ENCODE measurements at regions not wholly inside any gene's neighbourhood (a gene's known extent, or its start where the extent isn't known, plus 50 kb on each side); places are given as distances from the start of the nearest gene placed in this dataset.
"Not testable (repeated sequence)": the region's sequence is repeated elsewhere in the genome, so short reads cannot be mapped to it uniquely, and the experiment has no call there.

GRCh38 chr14:30427846-30428245 is 131.1 kb upstream of the G2E3 start:
- DNase-seq (ENCODE audit: low read depth in 2 of 2): no peak

DNA sequence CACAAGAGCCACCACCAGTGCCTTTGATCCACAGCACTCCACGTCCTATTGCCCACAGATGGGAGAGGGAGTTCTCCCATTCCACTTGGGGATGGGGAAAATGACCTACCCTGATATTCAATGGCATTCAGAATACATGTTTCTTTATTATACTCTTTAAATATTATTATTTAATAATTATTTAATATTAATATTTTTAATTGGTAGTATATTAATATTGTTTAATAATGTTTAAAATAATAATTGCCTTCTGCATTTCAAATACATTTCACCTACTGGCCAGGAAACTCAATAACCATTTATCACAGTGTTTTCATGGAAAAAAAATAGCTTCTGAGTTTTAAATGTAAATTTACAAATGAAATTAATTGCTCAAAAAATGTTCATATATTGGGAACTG is 127.4 kb upstream of the G2E3 start:
- no peak for DNase-seq (ENCODE audit: low read depth in 2 of 2)

- no peak for DNase-seq (ENCODE audit: low read depth in 2 of 2)
Measured at GRCh38 chr14:30440961-30441360, 118.0 kb upstream of the G2E3 start.

GRCh38 chr14:30443368-30444007 is 115.5 kb upstream of the G2E3 start:
- no peak for DNase-seq (ENCODE audit: low read depth in 2 of 2)

- no peak for DNase-seq (ENCODE audit: low read depth in 2 of 2)
Measured at GRCh38 chr14:30444451-30444850, 114.5 kb upstream of the G2E3 start.

DNA sequence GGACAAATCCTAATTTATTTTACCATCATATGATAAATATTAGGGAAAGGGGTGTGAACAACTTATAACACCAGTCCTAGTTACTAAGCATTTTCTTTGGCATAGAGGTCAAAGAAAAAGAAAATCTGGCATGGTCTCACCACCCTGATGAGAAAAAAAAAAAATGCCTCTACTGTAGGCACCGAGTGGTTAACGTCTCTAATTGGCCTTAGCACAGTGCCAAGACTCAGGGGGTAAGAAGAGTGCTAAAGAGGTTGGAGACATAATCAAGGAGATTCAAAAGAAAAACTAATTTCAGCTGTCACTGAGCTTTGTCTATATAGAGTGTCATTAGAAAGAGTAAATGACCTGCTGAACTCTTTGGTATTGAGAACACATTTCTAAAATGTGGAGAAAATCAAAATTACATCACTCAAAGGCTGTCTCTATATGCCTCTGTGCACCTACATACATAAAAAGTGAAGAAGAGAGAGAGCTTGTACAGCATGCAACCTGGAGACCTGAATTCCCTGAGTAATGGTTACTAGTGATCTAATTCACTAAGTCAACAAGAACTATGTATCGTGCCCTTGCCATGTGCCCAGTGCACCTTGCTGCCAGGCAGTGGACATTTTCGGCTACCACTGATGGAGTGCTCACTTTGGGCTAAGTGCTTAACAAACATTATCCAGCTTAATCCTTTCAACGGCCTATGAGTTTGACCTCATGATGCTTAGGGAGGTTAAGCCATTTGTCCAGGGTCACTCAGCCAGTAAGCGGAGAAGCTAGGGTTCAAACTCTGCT is 113.8 kb upstream of the G2E3 start:
- DNase-seq (ENCODE audit: low read depth in 2 of 2): no peak

DNA sequence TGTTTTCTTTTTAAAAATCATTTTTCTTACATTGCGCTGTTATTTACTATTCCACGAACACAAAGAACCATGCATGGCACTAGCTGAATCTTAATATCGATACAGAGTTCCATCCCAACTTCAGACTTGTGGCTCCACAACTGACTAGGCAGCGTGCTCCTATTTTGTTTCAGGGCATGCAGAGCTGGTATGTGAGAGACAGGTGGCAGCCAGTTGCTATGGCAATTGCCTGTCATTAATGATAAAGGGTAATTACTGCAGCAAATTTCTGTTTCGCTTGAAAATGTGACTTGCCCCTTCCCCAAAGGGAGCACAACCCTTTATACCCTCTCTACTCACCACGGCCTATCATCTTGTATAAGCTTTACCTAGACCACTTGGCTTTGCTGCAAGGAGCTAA is 113.1 kb upstream of the G2E3 start:
- DNase-seq (ENCODE audit: low read depth in 2 of 2): no peak

- no peak for DNase-seq (ENCODE audit: low read depth in 2 of 2)
Measured at GRCh38 chr14:30450631-30451545, 108.1 kb upstream of the G2E3 start.

GRCh38 chr14:30456296-30456695 is 102.7 kb upstream of the G2E3 start:
- DNase-seq (ENCODE audit: low read depth in 2 of 2): no peak

DNA sequence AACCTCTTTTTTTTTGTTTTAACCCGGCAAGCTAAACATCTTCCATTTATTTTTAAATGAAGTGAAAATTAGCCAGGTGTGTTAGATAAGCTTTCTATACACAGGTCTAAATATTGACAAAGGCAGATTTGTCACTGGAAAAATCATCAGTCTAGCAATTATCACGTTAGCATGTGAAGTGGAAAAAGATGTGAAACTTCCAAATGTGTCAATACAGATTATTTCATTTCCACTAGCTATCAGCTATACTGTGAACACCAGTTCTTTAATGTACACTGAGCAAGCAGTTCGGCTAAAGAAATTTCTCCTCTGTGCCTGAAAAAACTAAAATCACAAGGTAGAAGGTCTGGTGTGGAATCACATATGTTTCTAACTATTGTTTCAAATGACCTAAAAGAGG is 96.6 kb upstream of the G2E3 start:
- no peak for DNase-seq (ENCODE audit: low read depth in 2 of 2)

DNA sequence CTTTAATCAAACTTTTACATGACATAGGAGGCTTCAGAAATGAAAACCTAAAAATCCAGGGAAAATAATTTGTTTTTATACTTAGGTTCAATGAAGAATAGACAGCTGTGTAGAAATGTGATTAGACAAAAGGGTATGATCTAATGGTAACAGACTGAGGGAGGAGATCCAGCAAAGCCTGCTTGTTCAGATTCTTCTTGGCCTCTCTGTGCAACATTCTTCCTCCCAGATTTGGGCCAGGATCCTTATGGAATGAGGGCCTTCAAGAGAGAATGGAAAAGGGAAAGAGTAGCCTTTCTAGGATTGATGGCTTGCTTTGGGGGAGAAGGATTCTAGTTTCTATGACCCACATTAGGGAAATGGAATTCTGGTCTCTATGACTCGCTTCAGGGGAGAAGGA is 94.5 kb upstream of the G2E3 start:
- no peak for DNase-seq (ENCODE audit: low read depth in 2 of 2)

- no peak for DNase-seq (ENCODE audit: low read depth in 2 of 2)
Measured at GRCh38 chr14:30468354-30468753, 90.6 kb upstream of the G2E3 start.

DNA sequence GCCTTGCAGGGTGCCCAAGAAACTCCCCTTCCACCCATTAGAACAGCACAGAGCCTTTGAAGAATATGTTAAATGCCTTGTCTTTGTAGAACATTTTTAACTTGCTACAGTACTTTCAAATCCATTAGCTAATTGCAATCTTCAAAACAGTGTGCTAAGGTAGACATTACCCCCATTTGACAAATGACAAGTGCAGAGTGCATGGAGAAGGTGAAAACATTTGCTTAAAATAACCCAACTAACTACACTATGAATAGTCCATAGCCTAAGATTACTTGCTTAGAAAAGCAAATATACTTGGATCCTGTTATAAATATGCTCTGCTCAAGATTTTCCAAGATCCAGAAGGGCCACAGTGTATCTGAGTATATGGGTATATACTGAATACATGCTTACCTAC is 87.0 kb upstream of the G2E3 start:
- DNase-seq (ENCODE audit: low read depth in 2 of 2): no peak

DNA sequence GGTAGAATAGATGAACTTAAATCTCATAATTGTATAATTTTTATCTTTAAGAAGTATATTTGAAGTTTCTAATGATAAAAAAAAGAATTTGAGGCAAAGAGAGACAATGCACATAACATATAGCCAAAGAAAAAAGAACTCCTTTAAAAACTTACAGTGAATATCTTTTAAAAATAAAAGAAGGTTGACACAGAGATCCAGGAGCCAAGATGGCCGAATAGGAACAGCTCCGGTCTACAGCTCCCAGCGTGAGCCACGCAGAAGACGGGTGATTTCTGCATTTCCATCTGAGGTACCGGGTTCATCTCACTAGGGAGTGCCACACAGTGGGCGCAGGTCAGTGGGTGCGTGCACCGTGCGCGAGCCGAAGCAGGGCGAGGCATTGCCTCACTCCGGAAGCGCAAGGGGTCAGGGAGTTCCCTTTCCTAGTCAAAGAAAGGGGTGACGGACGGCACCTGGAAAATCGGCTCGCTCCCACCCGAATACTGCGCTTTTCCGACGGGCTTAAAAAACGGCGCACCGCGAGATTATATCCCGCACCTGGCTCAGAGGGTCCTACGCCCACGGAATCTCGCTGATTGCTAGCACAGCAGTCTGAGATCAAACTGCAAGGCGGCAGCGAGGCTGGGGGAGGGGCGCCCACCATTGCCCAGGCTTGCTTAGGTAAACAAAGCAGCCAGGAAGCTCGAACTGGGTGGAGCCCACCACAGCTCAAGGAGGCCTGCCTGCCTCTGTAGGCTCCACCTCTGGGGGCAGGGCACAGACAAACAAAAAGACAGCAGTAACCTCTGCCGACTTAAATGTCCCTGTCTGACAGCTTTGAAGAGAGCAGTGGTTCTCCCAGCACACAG is 84.9 kb upstream of the G2E3 start:
- not testable (repeated sequence) for DNase-seq (ENCODE audit: low read depth in 2 of 2)

GRCh38 chr14:30482276-30482675 is 76.7 kb upstream of the G2E3 start:
- no peak for DNase-seq (ENCODE audit: low read depth in 2 of 2)

GRCh38 chr14:30484201-30484600 is 74.8 kb upstream of the G2E3 start:
- DNase-seq (ENCODE audit: low read depth in 2 of 2): no peak

- DNase-seq (ENCODE audit: low read depth in 2 of 2): no peak
Measured at GRCh38 chr14:30484976-30485375, 74.0 kb upstream of the G2E3 start.

DNA sequence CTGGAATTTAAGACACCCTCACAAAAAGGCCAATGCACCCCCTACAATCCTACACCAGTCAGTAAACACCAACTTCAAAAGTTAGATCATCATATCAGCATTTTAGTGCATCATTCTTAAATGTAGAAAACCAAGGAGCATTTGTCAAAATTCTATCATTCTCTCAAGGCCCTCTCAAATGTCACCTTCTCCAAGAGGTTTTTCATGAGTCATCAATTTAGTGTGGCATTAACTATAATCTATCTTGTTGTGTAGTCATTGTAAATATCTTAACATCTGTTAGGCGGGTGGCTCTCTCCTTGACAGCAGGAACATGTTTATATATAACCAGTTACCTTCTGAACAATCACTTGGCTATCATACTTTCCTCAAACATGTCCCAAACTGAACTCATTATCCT is 62.1 kb upstream of the G2E3 start:
- DNase-seq (ENCODE audit: low read depth in 2 of 2): no peak

- no peak for DNase-seq (ENCODE audit: low read depth in 2 of 2)
Measured at GRCh38 chr14:30499358-30499757, 59.6 kb upstream of the G2E3 start.

GRCh38 chr14:30500222-30500621 is 58.7 kb upstream of the G2E3 start:
- DNase-seq (ENCODE audit: low read depth in 2 of 2): no peak

DNA sequence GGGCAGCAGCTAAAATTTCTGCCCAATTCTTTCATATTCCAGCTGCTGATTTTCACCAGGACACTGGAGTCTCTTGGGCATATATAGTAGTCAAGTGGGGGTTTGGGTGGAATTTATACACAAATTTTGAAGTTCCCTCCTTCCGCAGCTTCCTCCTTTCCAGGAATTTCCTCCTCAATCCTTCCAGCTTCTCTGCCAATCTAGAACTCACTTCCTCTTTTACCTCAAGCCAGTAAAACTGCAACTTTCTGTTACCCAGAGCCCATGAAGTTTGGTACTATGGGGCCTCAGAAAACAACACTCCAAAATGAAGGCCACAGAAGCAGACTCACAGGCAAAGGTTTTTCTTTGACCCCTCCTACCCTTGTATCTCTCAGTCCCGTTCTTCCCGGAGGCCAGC is 51.7 kb upstream of the G2E3 start:
- DNase-seq (ENCODE audit: low read depth in 2 of 2): no peak

Data from fibroblast of skin of left biceps (primary cell).